ENCODE measurements at regions not wholly inside any gene's neighbourhood (a gene's known extent, or its start where the extent isn't known, plus 50 kb on each side); places are given as distances from the start of the nearest gene placed in this dataset.
"Not testable (repeated sequence)": the region's sequence is repeated elsewhere in the genome, so short reads cannot be mapped to it uniquely, and the experiment has no call there.

DNA sequence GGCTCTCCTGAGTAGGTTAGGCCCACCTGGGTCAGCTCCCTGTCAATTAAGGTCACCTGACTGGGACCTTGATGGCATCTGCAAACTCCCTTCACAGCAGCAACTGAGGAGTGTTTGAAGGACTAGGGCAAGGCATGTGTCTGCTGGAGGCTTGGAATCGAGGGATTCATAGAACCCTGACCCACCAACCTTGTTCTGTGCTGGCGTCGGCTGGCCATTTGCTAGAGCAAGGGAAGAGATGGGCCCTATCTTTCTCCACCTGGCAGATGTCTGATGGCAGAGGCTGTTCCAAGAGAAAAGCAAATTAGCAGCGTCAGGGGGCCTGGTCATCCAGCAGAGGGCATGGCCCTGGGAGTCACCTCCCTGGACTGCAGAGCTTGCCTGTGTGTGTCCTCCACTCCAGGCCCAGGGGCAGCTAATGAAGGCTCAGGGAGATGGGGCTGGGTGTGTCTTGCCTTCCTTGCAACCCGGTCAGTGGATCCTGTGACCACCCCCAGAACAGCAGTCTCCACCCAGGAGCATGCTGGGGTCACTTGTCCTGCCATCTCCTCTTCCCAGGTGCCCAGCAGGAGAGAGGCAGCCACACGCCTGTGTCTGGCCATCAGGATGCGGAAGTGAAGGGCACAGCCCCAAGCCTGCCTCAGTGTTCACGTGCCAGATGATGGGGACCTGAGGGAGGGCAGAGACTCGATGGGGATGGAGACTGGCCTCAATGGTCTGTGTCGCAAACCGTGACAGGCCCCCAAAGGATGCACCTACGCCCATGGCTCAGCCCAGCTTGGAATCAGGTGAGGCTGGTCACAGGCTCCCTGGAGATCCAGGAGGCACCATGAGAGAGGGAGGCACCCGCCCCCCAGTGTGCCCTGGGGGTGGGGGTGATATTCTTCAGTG is 53.9 kb downstream of the BARX1 start:
- no peak for DNase-seq

DNA sequence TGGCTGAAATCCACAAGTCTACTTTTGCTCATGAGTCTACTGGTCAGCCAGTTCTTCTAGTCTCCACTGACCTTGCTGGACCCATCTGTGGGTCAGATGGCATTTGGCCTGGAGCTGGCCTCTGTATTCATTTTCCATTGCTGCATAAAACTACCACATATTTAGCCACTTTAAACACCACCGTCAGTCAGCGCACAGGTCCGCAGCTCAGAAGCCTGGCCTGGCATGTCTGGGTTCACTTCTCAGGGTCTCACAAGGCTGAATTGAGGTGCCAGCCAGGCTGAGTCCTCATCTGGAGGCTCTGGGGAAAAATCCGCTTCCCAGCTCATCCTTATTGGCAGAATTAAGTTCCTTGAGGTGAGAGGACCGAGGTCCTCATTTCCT is 54.7 kb downstream of the BARX1 start:
- DNase-seq: no peak

DNA sequence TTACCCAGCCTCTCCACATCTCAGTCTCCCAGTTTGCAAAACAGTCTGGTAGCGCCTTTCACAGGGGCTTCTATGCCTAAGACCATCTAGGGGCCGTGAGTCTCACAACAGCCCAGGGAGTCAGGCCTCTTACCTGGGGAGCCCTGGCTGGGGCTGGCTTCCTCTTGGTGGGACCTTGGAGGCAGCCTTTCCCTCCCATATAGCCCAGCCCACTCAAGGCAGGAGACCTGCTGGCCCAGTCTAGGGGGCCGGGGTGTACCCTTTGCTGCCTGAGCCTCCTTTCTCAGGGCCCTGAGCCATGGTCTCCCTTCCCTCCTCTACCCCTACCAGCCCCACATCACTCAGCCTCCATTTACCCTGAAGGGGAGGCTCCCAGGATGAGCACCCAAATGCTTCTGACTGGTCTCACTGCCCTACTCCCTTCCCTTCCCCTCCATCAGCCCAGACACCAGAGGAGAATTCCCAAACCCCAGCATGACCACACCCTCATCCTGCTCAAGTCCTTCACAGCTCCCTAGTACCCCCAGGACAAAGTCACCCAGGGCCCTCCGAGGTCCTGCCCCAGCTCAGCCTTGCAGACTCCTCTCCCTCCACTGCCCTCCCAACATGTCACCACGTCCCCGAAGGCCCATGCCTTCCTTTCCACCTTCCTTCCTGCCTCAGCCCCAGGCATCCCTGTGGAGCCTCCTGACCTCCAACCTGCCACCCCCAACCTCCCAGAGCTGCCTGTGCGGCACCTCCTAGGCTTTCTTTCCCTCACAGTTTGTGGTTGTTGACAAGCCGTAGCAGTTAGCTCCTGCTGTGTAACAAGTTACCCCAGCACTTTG is 55.3 kb downstream of the BARX1 start:
- DNase-seq: no peak

DNA sequence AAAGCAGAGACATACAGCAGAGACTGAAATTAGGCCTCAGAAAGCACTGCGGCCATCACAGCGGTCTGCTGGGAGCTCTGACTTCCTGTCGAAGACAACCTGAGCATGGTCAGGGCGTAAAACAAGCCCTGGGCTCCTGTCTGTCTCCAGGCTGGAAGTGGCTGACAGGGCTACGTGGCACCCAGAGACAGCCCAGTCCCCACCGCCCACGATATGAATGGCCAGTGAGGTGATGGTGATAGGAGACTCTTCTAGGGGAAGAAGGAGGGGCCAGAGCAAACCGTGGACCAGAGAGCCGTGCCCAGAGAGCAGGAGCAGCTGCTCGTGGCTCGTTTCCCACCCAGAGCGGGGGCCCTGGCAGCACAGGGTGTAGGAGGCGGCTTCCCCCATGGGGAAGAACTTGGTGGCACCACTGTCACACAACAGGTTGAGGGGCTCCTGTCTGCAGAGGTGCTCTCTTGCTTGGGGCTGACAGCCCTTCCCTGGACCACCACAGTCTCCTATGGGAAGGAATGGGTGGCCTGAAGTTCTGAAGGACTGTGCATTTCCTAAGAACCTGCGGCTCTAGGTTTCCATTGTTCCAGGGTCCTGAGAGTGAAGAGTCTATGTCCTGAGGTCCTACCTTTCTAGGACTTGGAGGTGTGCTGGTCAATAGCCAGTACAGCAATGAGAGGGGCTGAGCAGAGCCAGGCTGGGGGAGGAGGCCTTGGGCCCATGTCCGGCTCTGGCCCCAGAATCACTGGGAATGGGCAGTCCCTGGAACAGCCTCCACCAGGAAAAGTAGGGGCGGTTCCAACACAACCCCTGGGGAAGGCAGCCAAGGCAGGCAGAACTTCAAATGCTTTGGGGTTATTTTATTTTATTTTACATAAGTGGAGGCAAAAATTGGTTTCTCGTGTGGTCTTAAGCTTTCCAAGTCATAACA is 56.4 kb downstream of the BARX1 start:
- no peak for DNase-seq

DNA sequence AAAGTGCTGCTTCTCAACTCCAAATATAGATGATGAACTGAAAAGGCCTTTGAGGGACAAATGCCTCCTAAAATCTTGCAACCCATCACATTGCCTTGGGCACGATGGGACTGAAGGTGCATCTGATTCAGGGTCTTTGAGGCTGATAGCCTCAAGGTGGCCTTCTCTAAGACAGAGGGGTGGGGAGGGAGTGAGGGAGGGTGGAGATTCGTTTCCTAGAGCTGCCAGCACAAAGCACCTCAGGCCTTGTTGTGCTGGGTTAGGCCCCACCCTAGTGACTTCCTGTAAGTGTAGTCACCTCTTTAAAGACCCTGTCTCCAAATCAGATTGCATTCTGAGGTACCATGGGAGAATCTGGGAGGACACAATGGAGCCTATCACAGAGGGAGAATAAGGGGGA is 57.1 kb downstream of the BARX1 start:
- no peak for DNase-seq

DNA sequence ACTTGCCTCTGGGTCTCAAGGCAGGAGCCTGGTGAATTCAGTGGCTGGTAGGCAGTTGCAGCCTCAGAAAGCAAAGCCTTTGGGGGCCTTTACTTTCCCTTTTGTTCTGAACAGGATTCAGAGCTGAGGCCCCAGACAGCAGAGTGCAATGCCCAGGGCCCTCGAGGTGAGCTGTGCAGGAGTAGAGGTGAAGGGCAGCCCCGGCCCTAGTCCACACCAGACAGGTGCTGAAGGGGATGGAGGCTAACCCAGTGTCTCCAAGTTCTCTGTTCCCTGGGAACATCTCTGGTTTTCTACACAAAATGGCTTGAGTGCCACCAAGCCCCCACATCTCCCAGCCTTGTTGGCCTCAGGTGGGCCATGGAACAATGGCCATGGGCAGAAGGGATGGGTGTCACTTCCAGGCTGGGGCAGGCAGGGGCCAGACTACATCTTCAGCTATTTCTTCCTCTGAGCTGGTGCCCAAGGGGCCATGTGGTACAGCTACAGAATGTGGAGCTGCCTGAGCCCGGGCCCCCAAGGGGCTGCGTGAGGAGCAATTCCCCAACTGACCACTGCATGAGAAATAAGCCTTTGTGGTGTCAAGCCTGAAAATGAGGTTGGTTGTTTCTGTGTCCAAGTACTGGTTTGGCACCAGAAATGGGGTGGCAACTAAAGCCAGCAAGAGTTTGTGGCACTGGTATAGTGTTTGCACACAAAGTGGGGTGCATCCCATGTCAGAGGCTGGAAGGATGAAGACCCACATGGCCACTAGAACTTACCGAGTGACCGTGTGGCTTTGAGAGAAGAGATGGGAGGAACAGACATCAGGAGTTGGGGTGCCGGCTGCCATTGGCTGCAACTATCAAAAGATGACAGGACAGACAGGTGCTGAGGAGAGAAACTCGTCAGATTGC is 57.8 kb downstream of the BARX1 start:
- DNase-seq: no peak

DNA sequence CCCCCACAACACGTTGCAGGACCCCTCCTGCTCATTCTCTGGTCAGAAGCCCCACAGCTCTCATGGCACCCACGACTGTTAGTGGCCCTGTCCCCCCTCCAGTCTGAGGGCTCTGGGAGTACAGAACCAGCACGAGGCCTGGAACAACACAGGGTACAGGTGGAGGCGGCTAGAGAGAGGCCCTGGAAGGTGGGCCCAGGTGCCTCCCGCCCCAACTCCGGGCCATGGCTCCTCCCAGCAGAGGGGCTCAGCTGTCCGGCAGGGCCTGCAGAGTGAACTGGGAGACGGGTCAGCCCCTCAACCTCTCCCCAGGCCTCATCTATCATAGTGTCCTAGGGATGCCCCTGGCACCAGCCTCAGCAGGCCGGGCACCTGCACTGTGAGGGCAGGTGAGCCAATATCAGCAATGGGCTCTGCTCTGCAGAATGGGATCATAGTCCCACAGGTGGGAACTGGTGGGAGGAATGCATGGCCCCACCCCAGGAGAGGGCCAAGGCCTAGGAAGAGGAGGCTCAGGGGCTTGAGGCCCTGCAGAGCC is 58.6 kb downstream of the BARX1 start:
- no peak for DNase-seq

DNA sequence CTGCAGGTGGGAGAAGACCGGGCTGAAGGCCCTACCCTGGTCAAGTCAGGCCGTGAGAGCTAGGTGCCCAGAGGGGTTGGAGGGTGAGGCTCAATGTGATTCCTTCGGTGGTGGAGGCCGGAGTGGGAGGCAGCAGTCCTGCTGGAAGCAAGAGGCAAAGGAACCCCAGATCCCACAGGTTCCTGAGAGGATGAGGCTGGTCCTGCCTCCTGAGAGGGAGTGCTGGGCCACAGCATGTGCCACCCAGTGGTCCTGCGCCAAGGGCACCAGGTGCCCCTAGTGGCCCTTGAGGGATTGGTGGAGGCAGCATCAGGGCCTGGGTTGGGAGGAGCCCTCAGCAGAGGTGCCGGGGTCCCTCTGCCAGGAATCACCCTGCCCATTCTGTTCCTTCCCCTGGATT is 59.1 kb downstream of the BARX1 start:
- DNase-seq: no peak

DNA sequence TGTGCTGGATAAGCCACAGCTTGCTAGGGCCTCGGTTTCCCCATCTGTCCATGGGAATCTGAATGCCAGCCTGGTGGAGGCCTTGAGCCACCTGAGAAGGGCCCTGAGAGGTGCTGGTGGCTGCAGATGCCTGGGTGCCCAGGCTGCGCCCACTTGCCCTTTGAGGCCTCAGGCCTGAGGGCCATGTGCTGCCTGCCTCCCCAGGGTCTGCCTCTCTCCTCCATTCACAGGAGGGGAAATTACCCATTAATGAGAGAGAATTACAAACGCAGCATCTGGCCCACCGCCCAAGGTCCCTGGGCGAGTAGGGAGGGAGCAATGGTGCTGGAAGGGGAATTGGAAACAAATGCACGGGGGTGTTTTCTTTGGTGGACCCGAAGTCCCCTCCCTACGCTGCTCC is 59.6 kb downstream of the BARX1 start:
- DNase-seq: no peak

DNA sequence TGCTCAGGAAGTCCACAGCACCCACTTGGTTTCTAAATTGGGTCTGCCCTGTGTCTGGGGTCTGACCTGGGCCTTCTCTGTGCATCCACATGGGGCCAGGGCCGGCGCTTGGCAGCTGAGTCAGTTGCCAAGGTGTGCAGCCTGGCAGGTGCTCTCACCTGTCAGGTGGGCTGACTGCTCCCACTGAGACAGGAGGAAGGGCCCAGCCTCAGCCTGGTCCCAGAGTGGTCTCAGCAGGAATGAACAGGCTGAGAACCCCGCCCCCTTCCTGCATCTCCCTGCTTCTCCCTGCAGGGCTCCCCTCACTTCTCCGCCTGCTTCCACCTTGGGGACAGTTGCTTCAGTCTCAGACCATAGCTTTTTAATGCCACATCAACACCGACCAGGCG is 60.5 kb downstream of the BARX1 start:
- no peak for DNase-seq

DNA sequence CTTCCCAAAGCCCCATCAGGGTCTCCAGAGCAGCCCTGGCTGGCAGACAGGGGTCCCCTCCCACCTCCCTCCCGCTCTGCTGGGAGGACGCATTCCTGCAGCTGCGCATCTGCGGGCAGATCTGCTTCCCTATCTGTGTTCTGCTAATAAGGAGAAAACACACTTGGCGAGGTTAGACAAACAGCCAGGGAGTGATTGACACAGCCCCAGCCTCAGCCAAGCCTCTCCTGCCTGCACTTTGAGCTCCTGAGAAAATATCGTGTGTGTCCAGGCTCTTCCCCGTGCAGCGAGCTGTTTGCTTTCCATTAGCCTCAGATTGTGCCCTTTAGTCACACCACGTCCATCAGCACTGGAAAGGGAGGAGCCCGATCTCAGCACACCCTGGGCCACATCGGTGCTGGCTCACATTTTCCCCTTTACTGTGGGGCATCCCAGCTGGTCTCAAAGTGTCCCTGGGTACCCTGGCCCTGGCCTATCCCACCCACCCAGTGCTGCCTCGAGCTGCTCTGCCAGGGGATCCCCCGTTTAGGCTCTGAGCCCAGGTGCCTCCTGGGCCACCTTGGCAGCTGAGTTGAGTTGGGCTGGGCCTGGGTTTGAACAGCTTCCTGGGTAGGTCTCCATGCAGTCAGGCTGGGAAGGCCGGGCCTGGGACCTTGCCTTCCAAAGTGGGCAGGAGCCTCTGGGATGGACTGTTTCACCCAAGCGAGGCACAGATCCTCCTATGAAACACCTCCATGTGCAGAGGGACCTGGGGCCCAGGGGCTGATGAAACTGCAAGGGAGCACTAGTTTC is 61.1 kb downstream of the BARX1 start:
- peak; percentile 66 for DNase-seq

DNA sequence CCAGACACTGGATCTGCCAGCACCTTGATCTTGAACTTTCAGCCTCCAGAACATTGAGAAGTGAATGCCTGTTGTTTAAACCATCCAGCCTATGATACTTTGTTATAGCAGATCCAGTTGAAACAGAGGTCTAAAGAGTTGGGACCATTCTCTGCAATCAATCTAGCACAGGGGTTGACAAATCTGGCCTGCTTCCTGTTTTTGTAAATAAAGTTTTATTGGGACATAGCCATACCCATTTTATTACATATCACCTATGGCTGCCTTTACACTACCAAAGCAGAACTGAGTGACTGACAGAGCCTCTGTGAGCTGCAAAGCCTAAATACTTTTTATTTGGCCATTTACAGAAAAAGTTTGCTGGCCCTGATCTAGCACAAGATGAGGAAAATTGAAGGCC is 62.0 kb downstream of the BARX1 start:
- DNase-seq: no peak

DNA sequence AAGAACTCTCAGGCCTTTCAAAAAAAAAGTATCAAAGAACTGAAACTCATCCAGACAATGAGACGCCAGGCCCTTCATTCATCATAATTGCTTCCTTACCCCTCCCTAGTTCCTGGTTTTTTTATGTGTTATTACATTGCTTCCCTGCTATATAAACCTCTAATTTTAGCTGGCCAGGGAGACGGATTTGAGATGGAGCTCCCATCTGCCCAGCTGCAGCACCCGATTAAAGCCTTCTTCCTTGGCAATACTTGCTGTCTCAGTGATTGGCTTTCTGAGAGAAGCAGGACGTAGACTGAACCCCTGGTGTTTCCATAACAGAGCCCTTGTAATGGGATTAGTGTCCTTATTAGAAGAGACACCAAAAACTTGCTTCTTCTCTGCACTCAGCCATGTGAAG is 62.4 kb downstream of the BARX1 start:
- no peak for DNase-seq

DNA sequence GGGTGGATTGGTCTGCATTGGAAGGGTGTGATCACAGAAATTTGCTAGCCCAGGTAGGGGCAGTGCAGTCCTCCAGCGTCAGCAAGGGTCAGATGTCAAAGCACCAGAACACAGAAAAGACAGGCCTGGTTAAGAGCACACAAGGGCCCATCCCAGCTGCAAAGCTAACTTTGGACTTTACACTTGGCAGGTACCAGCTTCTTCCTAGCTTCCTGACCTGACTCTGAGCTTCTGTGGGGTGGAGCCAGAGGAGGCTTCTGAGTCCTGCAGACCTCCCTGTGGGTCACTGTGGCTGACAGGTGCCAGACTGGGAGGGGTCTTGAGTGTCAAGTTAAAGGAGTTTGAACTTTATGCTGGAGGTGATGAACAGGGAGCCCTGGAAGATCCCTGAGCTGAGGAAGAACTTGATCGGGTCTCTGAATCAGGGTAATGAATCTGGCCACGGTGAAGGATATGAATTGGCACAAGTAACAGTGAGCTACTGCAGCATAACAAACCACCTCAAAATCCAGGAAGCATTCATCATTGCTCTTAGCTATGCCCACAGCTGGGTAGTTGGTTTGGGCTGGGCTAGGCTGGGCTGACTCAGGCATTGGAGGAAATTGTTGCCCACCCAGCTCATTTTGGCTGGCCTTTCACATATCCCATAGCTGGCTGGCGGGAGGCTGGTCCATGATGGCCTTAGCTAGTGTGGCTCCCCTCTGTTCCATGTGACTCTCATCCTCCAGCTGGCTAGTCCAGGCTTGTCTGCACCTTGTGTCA is 63.4 kb downstream of the BARX1 start:
- no peak for DNase-seq

DNA sequence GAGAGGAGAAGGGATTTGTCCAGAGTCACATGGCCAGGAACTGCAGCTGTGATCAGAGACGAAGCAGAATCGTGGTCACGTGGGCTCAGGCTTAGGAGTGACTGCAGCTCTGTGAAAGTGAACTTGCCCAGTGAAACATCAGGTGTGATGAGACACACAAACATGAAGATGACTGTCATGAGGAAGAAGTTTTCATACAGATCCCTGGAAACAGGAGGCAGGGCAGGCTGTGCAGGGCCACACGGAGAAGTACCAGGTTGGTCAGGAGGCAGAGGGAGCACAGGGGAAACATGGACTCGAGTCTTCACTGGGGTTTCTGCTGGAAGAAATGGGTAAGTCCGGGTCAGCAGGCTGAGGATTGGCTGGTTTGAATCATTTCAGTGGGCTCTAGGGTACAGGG is 64.1 kb downstream of the BARX1 start:
- DNase-seq: no peak

DNA sequence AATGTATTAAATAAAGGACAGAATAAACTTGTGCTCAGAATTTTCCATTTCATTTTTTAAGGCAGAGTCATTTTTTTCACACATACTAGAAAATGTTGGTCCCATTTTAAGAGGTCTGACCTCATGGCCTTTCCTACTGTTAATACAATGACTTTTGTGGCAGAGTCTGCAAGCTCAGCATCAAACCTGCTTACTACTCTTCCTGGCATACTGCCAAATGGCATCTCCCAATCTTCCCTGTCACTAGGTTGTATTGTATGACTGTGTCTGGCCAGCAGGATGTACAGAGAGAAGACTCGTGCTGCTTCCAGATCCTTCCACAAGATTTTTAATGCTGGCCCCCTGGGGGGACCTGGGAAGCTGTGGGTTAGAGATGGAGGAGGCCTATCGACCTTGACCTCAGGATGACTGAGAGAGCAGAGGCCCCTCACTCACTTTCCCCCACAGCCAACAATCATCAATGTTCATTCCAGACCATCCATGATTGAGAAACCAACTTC is 64.7 kb downstream of the BARX1 start:
- DNase-seq: no peak

DNA sequence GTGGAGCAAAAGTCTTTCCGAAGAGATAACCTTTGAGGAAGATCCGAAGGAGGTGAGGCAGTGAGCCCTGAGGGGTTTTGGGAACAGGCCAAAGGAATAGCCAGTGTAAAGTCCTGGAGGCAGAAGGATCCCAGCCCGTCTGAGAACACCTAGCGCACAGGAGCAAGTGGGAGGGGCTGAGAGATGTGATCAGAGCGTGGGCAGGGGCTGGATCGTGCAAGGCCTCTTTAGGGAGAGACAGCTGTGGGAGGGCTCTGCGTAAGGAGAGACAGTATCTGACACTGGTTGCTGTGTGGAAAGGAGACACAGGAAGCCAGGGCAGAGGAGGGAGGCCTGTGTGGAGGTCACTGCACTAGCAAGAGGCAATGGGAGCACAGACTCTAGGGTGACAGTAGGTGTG is 68.2 kb downstream of the BARX1 start:
- no peak for DNase-seq

DNA sequence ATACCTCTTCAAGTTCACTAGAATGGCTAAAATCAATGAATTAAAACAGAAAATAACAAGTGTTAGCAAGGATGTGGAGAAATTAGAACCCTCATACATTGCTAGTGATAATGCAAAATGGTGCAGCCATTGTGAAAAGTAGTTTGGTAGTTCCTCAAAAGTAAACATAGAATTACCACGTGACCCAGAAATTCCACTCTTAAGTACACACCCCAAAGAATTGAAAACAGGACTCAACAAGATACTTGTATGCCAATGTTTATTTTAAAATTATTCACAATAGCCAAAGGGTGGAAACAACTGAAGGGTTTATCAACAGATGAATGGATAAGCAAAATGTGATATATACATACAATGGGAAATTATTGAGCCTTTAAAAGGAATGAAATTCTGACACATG is 70.3 kb downstream of the BARX1 start:
- DNase-seq: no peak

DNA sequence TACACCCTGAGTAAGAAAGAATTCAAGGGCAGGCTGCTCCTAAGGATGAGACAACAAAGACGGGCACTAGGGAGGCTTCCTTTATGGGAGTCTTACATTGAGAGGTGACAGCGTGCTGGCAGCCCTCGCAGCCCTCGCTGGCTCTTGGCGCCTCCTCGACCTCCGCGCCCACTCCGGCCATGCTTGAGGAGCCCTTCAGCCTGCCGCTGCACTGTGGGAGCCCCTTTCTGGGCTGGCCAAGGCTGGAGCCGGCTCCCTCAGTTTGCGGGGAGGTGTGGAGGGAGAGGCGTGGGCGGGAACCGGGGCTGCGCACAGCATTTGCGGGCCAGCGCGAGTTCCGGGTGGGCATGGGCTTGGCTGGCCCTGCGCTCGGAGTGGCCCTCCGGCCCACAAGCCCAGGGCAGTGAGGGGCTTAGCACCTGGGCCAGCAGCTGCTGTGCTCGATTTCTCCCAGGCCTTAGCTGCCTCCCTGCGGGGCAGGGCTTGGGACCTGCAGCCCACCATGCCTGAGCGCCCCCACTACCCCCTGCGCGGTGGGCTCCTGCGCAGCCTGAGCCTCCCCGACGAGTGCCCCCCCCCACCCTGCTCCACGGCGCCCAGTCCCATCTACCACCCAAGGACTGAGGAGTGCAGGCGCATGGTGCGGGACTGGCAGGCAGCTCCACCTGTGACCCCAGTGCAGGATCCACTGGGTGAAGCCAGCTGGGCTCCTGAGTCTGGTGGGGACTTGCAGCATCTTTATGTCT is 75.3 kb downstream of the BARX1 start:
- not testable (repeated sequence) for DNase-seq
